H9 (cell line): ENCODE measurements at regions not wholly inside any gene's neighbourhood (a gene's known extent, or its start where the extent isn't known, plus 50 kb on each side); places are given as distances from the start of the nearest gene placed in this dataset.

Source experiments
- DNase-seq: peaks from one replicate; pipeline ENCODE4 v3.0.0-alpha.2; 2017
- H2AFZ ChIP-seq: one replicate; pipeline ENCODE4 v1.6.1; 2013; ENCODE audit warnings: mild to moderate bottlenecking, low read length, control low read depth, moderate library complexity
- H2AK5ac ChIP-seq: 2 replicates; pipeline ENCODE4 v1.6.1; 2013; ENCODE audit warnings: low read length, control low read depth, mixed read lengths; ENCODE audit not compliant: insufficient read length
- H2BK120ac ChIP-seq: one replicate; pipeline ENCODE4 v1.6.1; 2013; ENCODE audit warnings: low read depth, mild to moderate bottlenecking, low read length, control low read depth, inconsistent platforms; ENCODE audit not compliant: poor library complexity, severe bottlenecking
- H2BK12ac ChIP-seq: 2 replicates; pipeline ENCODE4 v1.6.1; 2013; ENCODE audit warnings: low read length, control low read depth, mixed read lengths, low read depth; ENCODE audit not compliant: insufficient read length
- H2BK15ac ChIP-seq: 2 replicates; pipeline ENCODE4 v1.6.1; 2013; ENCODE audit warnings: low read depth, low read length, control low read depth
- H2BK20ac ChIP-seq: one replicate; pipeline ENCODE4 v1.6.1; 2013; ENCODE audit warnings: low read depth, mild to moderate bottlenecking, low read length, control low read depth, inconsistent platforms; ENCODE audit not compliant: poor library complexity, severe bottlenecking
- H2BK5ac ChIP-seq: 2 replicates; pipeline ENCODE4 v1.6.1; 2013; ENCODE audit warnings: low read length, control low read depth, mixed read lengths; ENCODE audit not compliant: insufficient read length
- H3K14ac ChIP-seq: 2 replicates; pipeline ENCODE4 v1.6.1; 2013; ENCODE audit warnings: low read length, control low read depth; ENCODE audit not compliant: insufficient read depth
- H3K18ac ChIP-seq: 2 replicates; pipeline ENCODE4 v1.6.1; 2013; ENCODE audit warnings: low read depth, mild to moderate bottlenecking, mixed read lengths, low read length, control low read depth; ENCODE audit not compliant: insufficient read length
- H3K23ac ChIP-seq: 2 replicates; pipeline ENCODE4 v1.6.1; 2013; ENCODE audit warnings: low read length, control low read depth, mixed read lengths, low read depth; ENCODE audit not compliant: insufficient read length
- H3K23me2 ChIP-seq: 2 replicates; pipeline ENCODE4 v1.6.1; 2013; ENCODE audit warnings: low read depth, mild to moderate bottlenecking, mixed read lengths, low read length, control low read depth; ENCODE audit not compliant: insufficient read length, poor library complexity, severe bottlenecking
- H3K27ac ChIP-seq: 2 replicates; pipeline ENCODE4 v1.5.1; 2013; ENCODE audit warnings: low read length, control low read depth, mixed read lengths, low read depth; ENCODE audit not compliant: insufficient read length
- H3K27me3 ChIP-seq: 2 replicates; pipeline ENCODE4 v1.6.1; 2013; ENCODE audit warnings: low read length, control low read depth, inconsistent platforms; ENCODE audit not compliant: insufficient read depth
- H3K4ac ChIP-seq: 2 replicates; pipeline ENCODE4 v1.6.1; 2013; ENCODE audit warnings: low read depth, mild to moderate bottlenecking, control low read depth, inconsistent platforms, low read length, moderate library complexity
- H3K4me1 ChIP-seq: 2 replicates; pipeline ENCODE4 v1.6.1; 2013; ENCODE audit warnings: low read length, control low read depth, inconsistent platforms; ENCODE audit not compliant: insufficient read depth
- H3K4me2 ChIP-seq: 2 replicates; pipeline ENCODE4 v1.6.1; 2013; ENCODE audit warnings: low read length, control low read depth, mixed read lengths; ENCODE audit not compliant: insufficient read length, insufficient read depth
- H3K56ac ChIP-seq: 2 replicates; pipeline ENCODE4 v1.6.1; 2013; ENCODE audit warnings: low read depth, mild to moderate bottlenecking, mixed read lengths, low read length, control low read depth; ENCODE audit not compliant: insufficient read length
- H3K79me1 ChIP-seq: 2 replicates; pipeline ENCODE4 v1.6.1; 2013; ENCODE audit warnings: low read depth, mild to moderate bottlenecking, moderate library complexity, low read length, control low read depth, inconsistent platforms; ENCODE audit not compliant: insufficient read depth, poor library complexity, severe bottlenecking
- H3K79me2 ChIP-seq: 2 replicates; pipeline ENCODE4 v1.6.1; 2013; ENCODE audit warnings: low read length, control low read depth, inconsistent platforms; ENCODE audit not compliant: insufficient read depth
- H3K9ac ChIP-seq: 2 replicates; pipeline ENCODE4 v1.6.1; 2013; ENCODE audit warnings: low read length, control low read depth, mixed read lengths; ENCODE audit not compliant: insufficient read length; ENCODE audit errors: extremely low read depth
- H3K9me3 ChIP-seq: one replicate; pipeline ENCODE4 v1.6.1; 2013; ENCODE audit warnings: low read depth, low read length, inconsistent platforms; ENCODE audit not compliant: control insufficient read depth
- H3T11ph ChIP-seq: one replicate; pipeline ENCODE4 v1.6.1; 2013; ENCODE audit warnings: mild to moderate bottlenecking, low read length, control low read depth, inconsistent platforms
- H4K20me1 ChIP-seq: one replicate; pipeline ENCODE4 v1.6.1; 2013; ENCODE audit not compliant: control insufficient read depth, insufficient read length, insufficient read depth
- H4K5ac ChIP-seq: 2 replicates; pipeline ENCODE4 v1.6.1; 2013; ENCODE audit warnings: low read depth, mild to moderate bottlenecking, mixed read lengths, low read length, control low read depth; ENCODE audit not compliant: insufficient read length
- H4K8ac ChIP-seq: replicated peaks from 2 replicates; pipeline ENCODE4 v1.6.1; 2013; ENCODE audit warnings: low read length, control low read depth, mixed read lengths, low read depth; ENCODE audit not compliant: insufficient read length
- H4K91ac ChIP-seq: 2 replicates; pipeline ENCODE4 v1.6.1; 2013; ENCODE audit warnings: low read depth, mild to moderate bottlenecking, moderate library complexity, mixed read lengths, low read length, control low read depth; ENCODE audit not compliant: insufficient read length
- H3K27ac Mint-ChIP-seq, 3 experiments: 2 replicates in 2 of 3; 3 replicates in 1 of 3; pipeline ENCODE4 v1.8.0; 2020 to 2021; ENCODE audit warnings: mixed read lengths in 3 of 3, mild to moderate bottlenecking in 1 of 3, moderate library complexity in 1 of 3
- H3K27me3 Mint-ChIP-seq: 2 replicates; pipeline ENCODE4 v1.8.0; 2021; ENCODE audit warnings: low read depth, mild to moderate bottlenecking, moderate library complexity, mixed read lengths
- H3K36me3 Mint-ChIP-seq, 3 experiments: 2 replicates in 2 of 3; 3 replicates in 1 of 3; pipeline ENCODE4 v1.8.0; 2020 to 2021; ENCODE audit warnings: low read depth in 3 of 3, mixed read lengths in 3 of 3; ENCODE audit not compliant: insufficient read depth in 1 of 3
- H3K4me1 Mint-ChIP-seq, 2 experiments: 2 replicates each; pipeline ENCODE4 v1.8.0; 2020; ENCODE audit warnings: mixed read lengths in 2 of 2
- H3K4me3 Mint-ChIP-seq, 2 experiments: 2 replicates in 1 of 2; 3 replicates in 1 of 2; pipeline ENCODE4 v1.8.0; 2020 to 2021; ENCODE audit warnings: mild to moderate bottlenecking in 2 of 2, mixed read lengths in 2 of 2, moderate library complexity in 1 of 2
- H3K9me3 Mint-ChIP-seq, 2 experiments: 2 replicates in 1 of 2; 3 replicates in 1 of 2; pipeline ENCODE4 v1.8.0; 2020; ENCODE audit warnings: mild to moderate bottlenecking in 2 of 2, mixed read lengths in 2 of 2, moderate library complexity in 1 of 2
- CTCF ChIP-seq: fragments of 200-600 bp; sonication (generic); conservative IDR thresholded peaks from 3 replicates; pipeline ENCODE4 v1.8.0; 2021; ENCODE audit warnings: antibody characterized with exemption, mild to moderate bottlenecking
- WGBS: extraction: QIAGEN DNeasy Blood & Tissue Kit; methylation state at CpG from one replicate; pipeline ENCODE4 v1.1.7; 2013; ENCODE audit warnings: missing lambda C conversion rate, low lambda C conversion rate, mixed read lengths; ENCODE audit not compliant: insufficient read length; ENCODE audit errors: extremely low coverage; 5-methylcytosine and 5-hydroxymethylcytosine counted together

DNA sequence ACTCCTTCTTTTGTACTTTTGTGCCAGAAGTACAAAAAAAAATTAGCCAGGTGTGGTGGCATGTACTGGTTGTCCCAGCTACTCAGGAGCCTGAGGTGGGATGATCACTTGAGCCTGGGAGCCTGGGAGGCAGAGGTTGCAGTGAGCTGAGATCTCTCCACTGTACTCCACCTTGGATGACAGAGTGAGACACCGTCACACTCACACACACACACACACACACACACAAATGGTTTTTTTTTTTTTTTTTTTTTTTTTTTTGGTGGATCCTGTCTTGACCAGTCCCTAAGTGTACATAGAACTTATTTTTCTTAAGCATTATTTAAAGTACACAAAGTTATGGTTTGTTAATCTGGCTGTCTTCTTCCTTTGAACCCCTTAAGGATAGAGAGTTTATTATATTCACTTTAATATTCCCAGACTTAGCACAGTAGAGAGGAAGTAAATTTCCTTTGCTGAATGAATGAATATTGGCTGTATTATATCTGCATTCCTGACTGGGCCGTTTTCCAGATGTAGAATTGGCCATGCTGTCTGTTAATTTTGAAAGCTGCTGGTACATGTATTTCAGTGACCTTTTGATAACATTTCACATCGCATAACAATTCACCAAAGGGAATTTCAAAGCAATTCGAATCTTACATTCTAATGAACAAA is 429.0 kb upstream of the ZNF608 start:
- DNase-seq, result no peak
- H3K14ac ChIP-seq, result no peak overlapping the region
- no peak for TF ChIP-seq CTCF
- H3K9me3 Mint-ChIP-seq, result peaks cover 6 to 9% of the 10 kb centered on the region in 2 experiments; a peak in 3 of 5 replicates
- H3K4me1 Mint-ChIP-seq, result peaks cover 21% of the 10 kb centered on the region in 2 experiments
- no peak overlapping the region for H3K27ac ChIP-seq
- no peaks in the 10 kb centered on the region for H3K79me1 ChIP-seq
- no peak overlapping the region for H3K4me3 Mint-ChIP-seq
- no peak overlapping the region for H3K27ac Mint-ChIP-seq
- H3K79me2 ChIP-seq, result no peaks in the 10 kb centered on the region
- no peak overlapping the region for H2BK20ac ChIP-seq
- no CpG with 5 or more reads among the region's 4 CpGs for WGBS
- peaks cover 5% of the 10 kb centered on the region for H3K4me1 ChIP-seq
- no peak overlapping the region for H4K91ac ChIP-seq
- no peak overlapping the region for H3T11ph ChIP-seq
- H3K23me2 ChIP-seq, result no peaks in the 10 kb centered on the region
- no peak overlapping the region for H2BK5ac ChIP-seq
- no peak overlapping the region for H2BK12ac ChIP-seq
- H2BK15ac ChIP-seq, result no peak overlapping the region
- H4K20me1 ChIP-seq, result no peaks in the 10 kb centered on the region
- no peak overlapping the region for H3K9ac ChIP-seq
- no peak overlapping the region for H4K5ac ChIP-seq
- H2AFZ ChIP-seq, result no peak overlapping the region
- H2AK5ac ChIP-seq, result no peak overlapping the region
- H3K36me3 Mint-ChIP-seq, result peaks cover 0 to 8% (median 4%) of the 10 kb centered on the region in 3 experiments; a peak in 4 of 7 replicates
- H3K56ac ChIP-seq, result no peak overlapping the region
- H3K4me2 ChIP-seq, result no peak overlapping the region
- no peaks in the 10 kb centered on the region for H3K27me3 Mint-ChIP-seq
- no peak overlapping the region for H2BK120ac ChIP-seq
- no peak overlapping the region for H4K8ac ChIP-seq
- H3K27me3 ChIP-seq, result no peaks in the 10 kb centered on the region
- H3K18ac ChIP-seq, result no peak overlapping the region
- H3K9me3 ChIP-seq, result no peaks in the 10 kb centered on the region
- H3K23ac ChIP-seq, result no peak overlapping the region
- no peak overlapping the region for H3K4ac ChIP-seq
